DMS 273 (cell line): ENCODE measurements at regions not wholly inside any gene's neighbourhood (a gene's known extent, or its start where the extent isn't known, plus 50 kb on each side); places are given as distances from the start of the nearest gene placed in this dataset.
"Not testable (repeated sequence)": the region's sequence is repeated elsewhere in the genome, so short reads cannot be mapped to it uniquely, and the experiment has no call there.

Experiments
- DNase-seq: peaks from one replicate; lab custom pipeline; 2025; ENCODE audit not compliant: unreplicated experiment; lab: John Stamatoyannopoulos, UW

DNA sequence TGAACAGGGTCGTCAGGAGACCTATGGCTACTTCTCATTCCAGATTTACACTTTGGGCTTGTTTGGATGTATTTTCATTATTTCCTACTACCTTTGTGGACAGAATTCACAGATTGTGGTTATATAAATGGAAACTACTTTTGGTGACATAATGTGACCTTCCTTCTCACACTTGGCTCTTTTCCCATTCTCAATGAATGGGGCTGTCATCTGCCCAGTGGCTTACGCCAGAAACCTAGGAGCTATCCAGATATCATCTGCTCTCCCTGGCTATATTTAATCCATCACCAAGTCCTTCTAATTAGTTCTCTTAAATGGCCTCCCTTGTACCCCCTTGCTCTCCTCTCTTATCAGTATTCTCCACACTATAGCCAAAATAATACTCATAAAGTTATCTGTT lies 1606.8 kb downstream of the KHDRBS2 start:
- no peak for DNase-seq

DNA sequence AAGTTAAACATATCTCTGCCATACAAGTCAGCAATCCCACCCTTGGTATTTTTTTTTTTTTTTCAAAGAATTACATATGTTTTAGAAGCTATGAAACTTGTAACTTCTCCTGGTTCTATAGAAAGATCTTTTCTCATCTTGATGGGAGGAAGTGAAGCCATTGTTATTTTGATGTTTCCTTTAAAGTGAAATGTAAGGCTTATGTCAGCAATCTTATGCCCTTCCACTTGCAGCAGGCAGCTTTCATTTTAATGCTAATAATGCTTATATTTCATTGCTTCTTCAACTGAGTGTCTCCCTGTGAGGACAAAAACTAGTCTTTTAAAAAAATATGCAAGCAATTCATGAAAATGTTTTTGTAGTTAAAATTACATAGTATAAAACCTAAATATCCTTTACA lies 1614.7 kb downstream of the KHDRBS2 start:
- DNase-seq, result no peak

DNA sequence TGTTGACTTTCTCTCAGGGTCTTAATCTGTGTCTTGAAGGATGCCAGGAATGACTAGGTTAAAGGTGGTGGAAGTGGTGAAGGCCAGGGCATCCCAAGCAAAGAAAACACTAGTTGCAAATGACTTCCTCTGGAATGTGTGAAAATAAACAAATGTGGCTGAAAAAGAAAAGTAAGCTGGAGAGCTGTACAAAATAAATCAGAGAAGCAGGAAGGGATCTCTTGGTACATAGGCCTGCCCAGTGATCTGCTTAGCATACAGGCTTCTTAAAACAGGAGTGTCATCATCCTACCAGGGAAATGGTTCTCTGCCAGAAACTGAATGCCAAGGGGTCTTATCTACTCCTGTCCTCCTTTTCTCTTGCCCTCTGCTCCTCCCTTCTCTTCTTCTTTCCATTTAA lies 1616.0 kb downstream of the KHDRBS2 start:
- no peak for DNase-seq

DNA sequence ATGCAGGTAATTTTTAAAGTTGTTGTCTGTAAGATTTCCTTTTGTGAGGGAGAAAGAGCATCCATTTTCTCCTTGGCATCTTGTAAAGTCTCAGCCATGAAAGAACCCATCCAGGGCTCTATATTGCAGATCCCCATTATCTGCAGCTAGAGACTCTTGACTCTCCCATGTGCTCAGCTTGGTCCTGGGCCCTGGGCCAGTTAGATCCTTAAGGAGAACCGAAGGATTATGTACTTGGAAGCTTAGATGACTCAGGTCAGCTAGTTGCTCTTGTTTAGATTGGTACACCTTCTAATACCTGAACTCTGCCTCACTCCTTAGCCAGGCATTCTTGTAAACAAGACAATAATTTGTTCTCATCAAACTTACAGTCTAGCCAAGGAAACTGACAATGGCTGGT lies 1617.6 kb downstream of the KHDRBS2 start:
- no peak for DNase-seq

DNA sequence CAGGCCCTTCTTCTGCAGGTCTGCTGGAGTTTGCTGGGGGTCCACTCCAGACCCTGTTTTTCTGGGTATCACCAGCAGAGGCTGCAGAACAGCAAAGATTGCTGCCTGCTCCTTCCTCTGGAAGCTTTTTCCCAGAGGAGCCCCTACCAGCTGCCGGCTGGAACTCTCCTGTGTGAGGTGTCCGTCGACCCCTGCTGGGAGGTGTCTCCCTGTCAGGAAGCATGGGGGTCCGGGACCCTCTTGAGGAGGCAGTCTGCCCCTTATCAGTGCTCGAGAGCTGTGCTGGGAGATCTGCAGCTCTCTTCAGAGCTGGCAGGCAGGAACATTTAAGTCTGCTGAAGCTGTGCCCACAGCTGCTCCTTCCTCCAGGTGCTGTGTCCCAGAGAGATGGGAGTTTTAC lies 1622.8 kb downstream of the KHDRBS2 start:
- not testable (repeated sequence) for DNase-seq

DNA sequence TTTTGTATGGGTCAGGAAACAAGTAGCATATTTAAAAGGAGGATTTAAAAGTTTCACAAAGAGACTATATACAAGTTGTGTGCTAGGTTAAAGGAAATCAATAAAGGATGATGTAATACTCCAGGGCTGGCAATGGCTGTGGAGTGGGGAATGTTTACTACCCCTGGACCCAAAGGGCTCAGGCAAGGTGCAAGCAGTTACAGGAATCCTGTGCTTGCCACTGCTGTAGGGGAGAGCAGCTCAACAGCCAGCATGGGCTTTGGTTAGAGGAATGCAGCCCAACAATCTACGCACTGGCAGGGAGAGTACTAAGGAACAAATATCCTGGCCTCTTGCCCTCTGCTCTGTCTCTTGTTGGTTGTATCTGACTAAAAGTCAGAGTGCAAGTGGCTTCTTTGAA lies 1642.2 kb downstream of the KHDRBS2 start:
- no peak for DNase-seq

DNA sequence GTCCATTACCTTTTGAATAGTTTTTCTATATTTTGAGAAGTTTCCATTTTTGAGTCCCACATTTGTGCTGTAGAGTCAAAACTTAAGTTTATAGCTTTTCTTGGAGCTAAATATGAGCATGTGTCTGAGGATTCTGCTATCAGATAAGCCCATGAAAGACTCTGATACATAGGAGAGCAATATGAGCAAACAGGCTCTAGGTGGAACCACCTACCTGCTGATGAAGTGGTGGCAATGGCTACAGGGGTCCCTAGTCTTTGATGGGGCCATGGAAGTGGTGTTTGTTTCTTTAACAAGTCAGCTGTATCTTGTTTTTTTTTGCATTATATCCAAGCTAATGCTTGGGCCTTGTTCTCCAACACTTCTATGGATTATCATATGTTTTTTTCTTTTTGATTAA lies 1646.8 kb downstream of the KHDRBS2 start:
- not testable (repeated sequence) for DNase-seq
